OCI-LY7 (cell line): ENCODE measurements at regions not wholly inside any gene's neighbourhood (a gene's known extent, or its start where the extent isn't known, plus 50 kb on each side); places are given as distances from the start of the nearest gene placed in this dataset.

ENCODE experiments used
- BruUV-seq: library from RNA; stranded (reverse); fragments of 400-500 nt; replicated peaks from 2 replicates; lab custom pipeline; 2021; lab: Mats Ljungman, UMichigan
- CTCF ChIA-PET: fragments of 300-600 bp; sonication (Branson Sonifier 250); formaldehyde crosslinking; loops from one replicate; lab custom pipeline; 2022; ENCODE audit warnings: antibody characterized with exemption; ENCODE audit not compliant: unreplicated experiment; lab: Charles Lee
- POLR2A ChIA-PET: fragments of 300-600 bp; sonication (Branson Sonifier 250); formaldehyde crosslinking; loops from one replicate; lab custom pipeline; 2022; ENCODE audit warnings: antibody characterized with exemption; lab: Charles Lee
- DNase-seq: peaks from one replicate; pipeline ENCODE4 v3.0.0-alpha.2; 2015; ENCODE audit warnings: low spot score
- H2AFZ ChIP-seq: fragments of 200-600 bp; sonication (generic), shearing (Covaris generic); 2 replicates; pipeline ENCODE4 v1.6.1; 2014; ENCODE audit warnings: mild to moderate bottlenecking, antibody characterized with exemption, low read length, moderate library complexity
- H3K27ac ChIP-seq: fragments of 200-600 bp; sonication (generic); 2 replicates; pipeline ENCODE4 v1.5.1; 2014; ENCODE audit warnings: mixed run types, low read depth, mild to moderate bottlenecking, moderate library complexity, low read length, inconsistent platforms; ENCODE audit not compliant: poor library complexity, severe bottlenecking
- H3K36me3 ChIP-seq: fragments of 200-600 bp; sonication (generic); 2 replicates; pipeline ENCODE4 v1.6.1; 2014; ENCODE audit warnings: mild to moderate bottlenecking, antibody characterized with exemption, low read length, moderate library complexity, mixed read lengths; ENCODE audit not compliant: insufficient read depth
- H3K4me1 ChIP-seq: fragments of 200-600 bp; sonication (generic); 2 replicates; pipeline ENCODE4 v1.5.1; 2014; ENCODE audit warnings: mild to moderate bottlenecking, low read length; ENCODE audit not compliant: insufficient read depth, poor library complexity, severe bottlenecking
- H3K4me2 ChIP-seq: fragments of 200-600 bp; sonication (generic); 2 replicates; pipeline ENCODE4 v1.6.1; 2014; ENCODE audit warnings: mild to moderate bottlenecking, low read length
- H3K4me3 ChIP-seq: fragments of 200-600 bp; sonication (generic); 2 replicates; pipeline ENCODE4 v1.5.1; 2014; ENCODE audit warnings: mild to moderate bottlenecking, low read depth, low read length; ENCODE audit not compliant: poor library complexity, severe bottlenecking
- H3K79me2 ChIP-seq: fragments of 200-600 bp; sonication (generic); 2 replicates; pipeline ENCODE4 v1.6.1; 2016; ENCODE audit warnings: low read depth, mild to moderate bottlenecking, low read length, moderate library complexity, mixed read lengths; ENCODE audit not compliant: insufficient read depth
- H3K9me2 ChIP-seq: fragments of 200-600 bp; sonication (generic); 2 replicates; pipeline ENCODE4 v1.6.1; 2016; ENCODE audit warnings: mild to moderate bottlenecking, low read length, mixed read lengths; ENCODE audit not compliant: insufficient read depth
- H3K9me3 ChIP-seq: fragments of 200-600 bp; sonication (generic); 2 replicates; pipeline ENCODE4 v1.6.1; 2014; ENCODE audit warnings: mild to moderate bottlenecking, mixed run types, low read length, mixed read lengths
- H4K20me1 ChIP-seq: fragments of 200-600 bp; sonication (generic); 2 replicates; pipeline ENCODE4 v1.6.1; 2014; ENCODE audit warnings: mild to moderate bottlenecking, antibody characterized with exemption, low read length, moderate library complexity, mixed read lengths; ENCODE audit not compliant: insufficient read depth
- EZH2phosphoT487 ChIP-seq: fragments of 200-600 bp; sonication (generic); IDR thresholded peaks from 2 replicates; pipeline ENCODE4 v1.6.1; 2018; ENCODE audit warnings: low read depth, borderline replicate concordance, mild to moderate bottlenecking, mixed run types, antibody characterized with exemption, low read length, moderate library complexity, mixed read lengths
- intact Hi-C: fragments of 100-400 bp; cut with micrococcal nuclease; formaldehyde crosslinking; loops from one replicate; pipeline ENCODE4 v1.10.0; 2022; ENCODE audit not compliant: unreplicated experiment
- TF ChIP-seq, protein P1 (sequence below): fragments of 200-600 bp; sonication (generic); conservative IDR thresholded peaks from 2 replicates; pipeline ENCODE4 v1.5.1; 2014; ENCODE audit warnings: mild to moderate bottlenecking, antibody characterized with exemption, low read length, moderate library complexity, mixed read lengths

DNA sequence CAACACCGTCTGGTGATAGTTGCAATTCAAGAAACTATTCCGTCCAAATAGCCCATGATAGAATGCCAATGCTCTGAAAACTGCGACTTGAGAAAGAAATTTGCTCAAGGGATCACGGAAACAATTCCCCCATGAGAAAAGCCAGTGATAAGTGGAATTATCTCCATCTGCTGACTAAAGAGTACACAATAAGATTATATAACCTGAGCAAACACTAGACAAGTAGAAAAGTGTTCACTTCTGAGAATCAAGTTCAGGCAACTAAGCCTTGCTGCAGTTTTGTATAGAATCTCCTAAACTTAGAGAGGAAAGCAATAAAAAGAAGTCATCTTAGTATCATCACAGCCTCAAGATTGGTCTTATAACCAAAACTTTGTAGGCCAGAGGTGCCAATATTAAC lies 336.3 kb upstream of the NRXN1 start:
- intact Hi-C loops = no loop called here
- H2AFZ ChIP-seq = no peak overlapping the region
- no peak overlapping the region for H3K27ac ChIP-seq
- CTCF ChIA-PET = no interaction called here
- POLR2A ChIA-PET = no interaction called here
- no peak overlapping the region for H3K4me3 ChIP-seq
- no peak for DNase-seq
- H3K4me2 ChIP-seq = no peak overlapping the region
- H4K20me1 ChIP-seq = no peaks in the 10 kb centered on the region
- TF ChIP-seq EZH2phosphoT487 = no peak
- TF ChIP-seq, protein P1, sequence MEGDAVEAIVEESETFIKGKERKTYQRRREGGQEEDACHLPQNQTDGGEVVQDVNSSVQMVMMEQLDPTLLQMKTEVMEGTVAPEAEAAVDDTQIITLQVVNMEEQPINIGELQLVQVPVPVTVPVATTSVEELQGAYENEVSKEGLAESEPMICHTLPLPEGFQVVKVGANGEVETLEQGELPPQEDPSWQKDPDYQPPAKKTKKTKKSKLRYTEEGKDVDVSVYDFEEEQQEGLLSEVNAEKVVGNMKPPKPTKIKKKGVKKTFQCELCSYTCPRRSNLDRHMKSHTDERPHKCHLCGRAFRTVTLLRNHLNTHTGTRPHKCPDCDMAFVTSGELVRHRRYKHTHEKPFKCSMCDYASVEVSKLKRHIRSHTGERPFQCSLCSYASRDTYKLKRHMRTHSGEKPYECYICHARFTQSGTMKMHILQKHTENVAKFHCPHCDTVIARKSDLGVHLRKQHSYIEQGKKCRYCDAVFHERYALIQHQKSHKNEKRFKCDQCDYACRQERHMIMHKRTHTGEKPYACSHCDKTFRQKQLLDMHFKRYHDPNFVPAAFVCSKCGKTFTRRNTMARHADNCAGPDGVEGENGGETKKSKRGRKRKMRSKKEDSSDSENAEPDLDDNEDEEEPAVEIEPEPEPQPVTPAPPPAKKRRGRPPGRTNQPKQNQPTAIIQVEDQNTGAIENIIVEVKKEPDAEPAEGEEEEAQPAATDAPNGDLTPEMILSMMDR = no peak
- no TSS peak for BruUV-seq
- H3K4me1 ChIP-seq = no peaks in the 10 kb centered on the region
- no peaks in the 10 kb centered on the region for H3K79me2 ChIP-seq
- H3K36me3 ChIP-seq = no peaks in the 10 kb centered on the region
- no peaks in the 10 kb centered on the region for H3K9me3 ChIP-seq
- H3K9me2 ChIP-seq = no peaks in the 10 kb centered on the region

DNA sequence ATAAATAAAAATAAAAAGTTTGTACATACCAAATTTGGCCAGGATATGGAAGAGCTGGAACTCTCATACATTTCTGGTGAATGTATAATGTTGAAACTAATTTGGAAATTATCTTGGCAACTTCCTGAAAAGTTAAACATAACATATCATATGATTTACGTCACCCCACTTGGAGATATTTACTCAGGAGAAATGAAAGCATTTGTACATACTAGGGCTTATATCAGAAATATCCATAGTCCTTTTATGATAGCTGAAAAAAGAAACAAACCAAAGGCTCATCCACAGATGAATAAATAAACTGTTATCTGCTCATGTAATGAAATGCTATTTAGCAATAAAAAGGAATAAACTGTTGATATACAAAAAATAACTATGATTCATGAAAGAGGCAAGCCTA lies 318.2 kb upstream of the NRXN1 start:
- POLR2A ChIA-PET = no interaction called here
- no peak overlapping the region for H3K27ac ChIP-seq
- no peaks in the 10 kb centered on the region for H3K9me2 ChIP-seq
- DNase-seq = no peak
- H4K20me1 ChIP-seq = no peaks in the 10 kb centered on the region
- no TSS peak for BruUV-seq
- no peaks in the 10 kb centered on the region for H3K79me2 ChIP-seq
- CTCF ChIA-PET = no interaction called here
- no peaks in the 10 kb centered on the region for H3K36me3 ChIP-seq
- no peaks in the 10 kb centered on the region for H3K4me1 ChIP-seq
- H3K4me2 ChIP-seq = no peak overlapping the region
- TF ChIP-seq, protein P1 = no peak
- no peak for TF ChIP-seq EZH2phosphoT487
- no peak overlapping the region for H3K4me3 ChIP-seq
- no peak overlapping the region for H2AFZ ChIP-seq
- H3K9me3 ChIP-seq = no peaks in the 10 kb centered on the region
- intact Hi-C loops = no loop called here

GRCh38 chr2:51344886-51345285 lies 313.0 kb upstream of the NRXN1 start:
- CTCF ChIA-PET = no interaction called here

More at GRCh38 chr2:51344886-51345285, 313.0 kb upstream of the NRXN1 start:
- H3K4me2 ChIP-seq = no peak overlapping the region
- H3K79me2 ChIP-seq = no peaks in the 10 kb centered on the region
- BruUV-seq = no TSS peak
- DNase-seq = no peak
- intact Hi-C loops = no loop called here
- no peak overlapping the region for H2AFZ ChIP-seq
- no peaks in the 10 kb centered on the region for H4K20me1 ChIP-seq
- no peak overlapping the region for H3K4me3 ChIP-seq
- no peaks in the 10 kb centered on the region for H3K9me2 ChIP-seq
- H3K9me3 ChIP-seq = no peaks in the 10 kb centered on the region
- POLR2A ChIA-PET = interaction anchor here (1.0 kb wide), 2 partner anchors 11 to 22 kb away, joined by 3 to 4 read pairs; no protein-coding TSS in a partner anchor
- H3K4me1 ChIP-seq = no peaks in the 10 kb centered on the region
- TF ChIP-seq EZH2phosphoT487 = no peak
- TF ChIP-seq, protein P1 = no peak
- H3K36me3 ChIP-seq = no peaks in the 10 kb centered on the region
- H3K27ac ChIP-seq = no peak overlapping the region
